ENCODE measurements at regions not wholly inside any gene's neighbourhood (a gene's known extent, or its start where the extent isn't known, plus 50 kb on each side); places are given as distances from the start of the nearest gene placed in this dataset.
A peak's percentile ranks its signal among the peaks of the same experiment; 100 is the strongest.

GRCh38 chr18:77374446-77374805 is 124.8 kb downstream of the GALR1 start:
- no peak overlapping the region for H3K9ac ChIP-seq (ENCODE audit: insufficient read depth, low read length, poor library complexity, severe bottlenecking)
- peaks cover 10% of the 10 kb centered on the region in 2 donors for H3K9me3 ChIP-seq (replicated peaks in 1 of 2; ENCODE audit: control insufficient read depth in 1 of 2, insufficient read depth in 1 of 2, low read length in 2 of 2)
- no peak overlapping the region for H2AFZ ChIP-seq (ENCODE audit: insufficient read depth, low read depth, low read length, poor library complexity, severe bottlenecking)
- no peak overlapping the region for H3K4me3 ChIP-seq (replicated peaks in 1 of 3; ENCODE audit: low read depth in 2 of 3, low read length in 3 of 3)
- H4K20me1 ChIP-seq (ENCODE audit: insufficient read depth, low read length) = no peaks in the 10 kb centered on the region
- no peak for DNase-seq
- Mint-ChIP-seq H3K27ac (no peak overlapping the region), H3K4me3 (no peak overlapping the region), H3K27me3 (ENCODE audit: low read depth in 3 of 3) (peaks cover 0 to 1% (median 0%) of the 10 kb centered on the region in 3 donors), H3K9me3 (peaks cover 4 to 20% (median 13%) of the 10 kb centered on the region in 7 donors), H3K36me3 (no peaks in the 10 kb centered on the region), H3K4me1 (no peaks in the 10 kb centered on the region)
- 82% methylated on average over 5 of the region's 10 CpGs for whole genome bisulfite sequencing (ENCODE audit: insufficient coverage)
- no peaks in the 10 kb centered on the region for H3K36me3 ChIP-seq (replicated peaks in 1 of 2; ENCODE audit: control insufficient read depth in 1 of 2, insufficient read depth in 2 of 2, low read length in 2 of 2)
- no peak overlapping the region for H3K4me2 ChIP-seq (replicated peaks; ENCODE audit: extremely low read depth, low read length, poor library complexity, severe bottlenecking)
- no peaks in the 10 kb centered on the region for H3K4me1 ChIP-seq (ENCODE audit: control insufficient read depth in 1 of 2, insufficient read depth in 2 of 2, low read length in 2 of 2)
- H3K79me2 ChIP-seq (ENCODE audit: insufficient read depth, low read length) = no peaks in the 10 kb centered on the region
- no peaks in the 10 kb centered on the region for H3K27me3 ChIP-seq (ENCODE audit: control insufficient read depth in 2 of 2, insufficient read depth in 2 of 2, low read length in 2 of 2)
- intact Hi-C loops (cut with micrococcal nuclease) = no loop called here
- no peak for TF ChIP-seq CTCF (IDR thresholded peaks at IDR 0.05)
- H3K27ac ChIP-seq (ENCODE audit: low read depth in 1 of 2, low read length in 2 of 2) = no peak overlapping the region

DNA sequence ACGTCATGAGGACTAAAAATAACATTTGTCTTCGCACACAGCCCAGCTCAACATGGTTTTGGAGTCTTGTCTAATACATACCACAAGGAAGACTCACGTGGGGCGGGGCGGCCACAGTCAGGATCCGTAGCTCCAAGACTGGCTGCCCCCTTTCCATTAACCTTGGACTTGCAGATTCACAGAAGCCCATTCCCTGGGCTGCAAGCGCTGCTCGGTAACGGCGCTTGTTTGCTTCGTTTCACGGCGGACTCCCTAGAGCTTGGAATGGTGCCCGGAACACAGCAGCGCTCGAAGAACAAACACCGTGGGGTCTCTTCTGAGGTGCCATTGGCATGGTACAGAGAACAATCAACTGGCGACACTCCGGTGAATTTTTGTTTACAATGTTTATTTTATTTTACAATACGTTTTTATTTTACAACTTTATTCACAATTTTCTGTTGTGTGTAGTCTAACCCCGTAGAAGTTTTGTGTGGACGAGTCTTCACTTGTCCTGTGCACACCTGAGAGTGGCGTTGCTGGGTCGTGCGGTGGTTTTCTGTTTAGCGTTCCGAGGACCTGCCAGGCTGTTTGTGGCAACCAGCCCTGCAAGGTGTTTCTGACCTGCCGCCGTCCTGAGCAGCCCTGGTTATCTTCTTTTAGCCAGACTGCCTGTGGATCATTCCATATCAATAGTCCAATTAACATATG is 126.5 kb downstream of the GALR1 start:
- H3K79me2 ChIP-seq (ENCODE audit: insufficient read depth, low read length) = no peaks in the 10 kb centered on the region
- H3K27me3 Mint-ChIP-seq (ENCODE audit: low read depth in 3 of 3) = peaks cover 0 to 1% (median 0%) of the 10 kb centered on the region in 3 donors
- no peak overlapping the region for H3K4me2 ChIP-seq (replicated peaks; ENCODE audit: extremely low read depth, low read length, poor library complexity, severe bottlenecking)
- no peaks in the 10 kb centered on the region for H3K27me3 ChIP-seq (ENCODE audit: control insufficient read depth in 2 of 2, insufficient read depth in 2 of 2, low read length in 2 of 2)
- no peak overlapping the region for H3K27ac ChIP-seq (ENCODE audit: low read depth in 1 of 2, low read length in 2 of 2)
- H3K4me3 Mint-ChIP-seq = no peak overlapping the region
- H3K36me3 Mint-ChIP-seq = no peaks in the 10 kb centered on the region
- H3K4me1 ChIP-seq (ENCODE audit: control insufficient read depth in 1 of 2, insufficient read depth in 2 of 2, low read length in 2 of 2) = no peaks in the 10 kb centered on the region
- H3K27ac Mint-ChIP-seq = peak overlapping the region in 1 of 7 donors; percentile 27
- no peak overlapping the region for H2AFZ ChIP-seq (ENCODE audit: insufficient read depth, low read depth, low read length, poor library complexity, severe bottlenecking)
- TF ChIP-seq CTCF (IDR thresholded peaks at IDR 0.05) = no peak
- H4K20me1 ChIP-seq (ENCODE audit: insufficient read depth, low read length) = no peaks in the 10 kb centered on the region
- no peak overlapping the region for H3K4me3 ChIP-seq (replicated peaks in 1 of 3; ENCODE audit: low read depth in 2 of 3, low read length in 3 of 3)
- WGBS (ENCODE audit: insufficient coverage) = 97% methylated on average over 20 of the region's 29 CpGs
- intact Hi-C loops (cut with micrococcal nuclease) = no loop called here
- H3K4me1 Mint-ChIP-seq = no peaks in the 10 kb centered on the region
- no peaks in the 10 kb centered on the region for H3K36me3 ChIP-seq (replicated peaks in 1 of 2; ENCODE audit: control insufficient read depth in 1 of 2, insufficient read depth in 2 of 2, low read length in 2 of 2)
- H3K9me3 ChIP-seq (replicated peaks in 1 of 2; ENCODE audit: control insufficient read depth in 1 of 2, insufficient read depth in 1 of 2, low read length in 2 of 2) = peaks cover 0 to 4% of the 10 kb centered on the region in 2 donors
- no peak for DNase-seq
- H3K9me3 Mint-ChIP-seq = peaks cover 0 to 9% (median 4%) of the 10 kb centered on the region in 7 donors
- no peak overlapping the region for H3K9ac ChIP-seq (ENCODE audit: insufficient read depth, low read length, poor library complexity, severe bottlenecking)
